Endothelial cell of umbilical vein (primary cell): ENCODE measurements at regions not wholly inside any gene's neighbourhood (a gene's known extent, or its start where the extent isn't known, plus 50 kb on each side); places are given as distances from the start of the nearest gene placed in this dataset.

Source experiments
- BruUV-seq: library from RNA; stranded (reverse); fragments of 400-500 nt; replicated peaks from 2 replicates; lab custom pipeline; 2021; lab: Mats Ljungman, UMichigan
- CTCF ChIA-PET: fragments of 300-600, 350-600 bp; sonication (Branson Sonifier 250); formaldehyde crosslinking; loops from one replicate; lab custom pipeline; 2021; ENCODE audit warnings: antibody characterized with exemption, inconsistent platforms; lab: Charles Lee
- POLR2A ChIA-PET: fragments of 300-600, 350-600 bp; sonication (Branson Sonifier 250); formaldehyde crosslinking; loops from one replicate; lab custom pipeline; 2021; ENCODE audit warnings: antibody characterized with exemption, inconsistent platforms; lab: Charles Lee
- DNase-seq: peaks from one replicate; pipeline ENCODE4 v3.0.0-alpha.2; 2011; ENCODE audit warnings: low read depth, low spot score
- FAIRE-seq: peaks from 2 replicates; lab custom pipeline; 2011; peaks lifted over from hg19 to GRCh38; lab: Jason Lieb, UNC
- H2AFZ ChIP-seq: 2 replicates; pipeline ENCODE4 v1.6.0; 2012; ENCODE audit warnings: low read depth, low read length, control low read depth, inconsistent platforms
- H3K27ac ChIP-seq: 2 replicates; pipeline ENCODE4 v1.5.1; 2011; ENCODE audit warnings: low read depth, mild to moderate bottlenecking, control low read depth, low read length, moderate library complexity; ENCODE audit not compliant: insufficient read depth
- H3K27me3 ChIP-seq, 2 experiments: 2 replicates each; pipeline versions ENCODE4 v1.6.0 to v1.6.1; 2011; ENCODE audit warnings: low read length in 2 of 2, mixed read lengths in 1 of 2; ENCODE audit not compliant: control insufficient read depth in 2 of 2, insufficient read depth in 2 of 2
- H3K36me3 ChIP-seq, 2 experiments: 2 replicates in 1 of 2; 3 replicates in 1 of 2; pipeline ENCODE4 v1.5.1; 2011; ENCODE audit warnings: low read length in 2 of 2, mild to moderate bottlenecking in 1 of 2, moderate library complexity in 1 of 2; ENCODE audit not compliant: control insufficient read depth in 2 of 2, insufficient read depth in 2 of 2; ENCODE audit errors: extremely low read depth in 1 of 2
- H3K4me1 ChIP-seq: 3 replicates; pipeline ENCODE4 v1.5.1; 2011; ENCODE audit warnings: mild to moderate bottlenecking, low read length; ENCODE audit not compliant: control insufficient read depth, insufficient read depth; ENCODE audit errors: extremely low read depth
- H3K4me2 ChIP-seq: 2 replicates; pipeline ENCODE4 v1.6.1; 2011; ENCODE audit warnings: low read length, control low read depth, mixed read lengths; ENCODE audit not compliant: insufficient read depth
- H3K4me3 ChIP-seq, 3 experiments: fragments of 200-600 bp in 1 of 3; sonication (generic), shearing (Covaris generic) in 1 of 3; replicated peaks in 1 of 3; 2 replicates each; pipeline ENCODE4 v1.5.1; 2011 to 2016; ENCODE audit warnings: control low read depth in 3 of 3, low read length in 3 of 3, mild to moderate bottlenecking in 2 of 3, inconsistent platforms in 1 of 3, low read depth in 1 of 3, moderate library complexity in 1 of 3; ENCODE audit not compliant: insufficient read depth in 1 of 3
- H3K79me2 ChIP-seq: 2 replicates; pipeline ENCODE4 v1.6.0; 2012; ENCODE audit warnings: low read length, inconsistent platforms; ENCODE audit not compliant: control insufficient read depth, insufficient read depth
- H3K9ac ChIP-seq: replicated peaks from 2 replicates; pipeline ENCODE3; 2011; ENCODE audit warnings: low read length, control low read depth; ENCODE audit not compliant: insufficient read depth; ENCODE audit errors: extremely low read depth
- H3K9me1 ChIP-seq: replicated peaks from 3 replicates; pipeline ENCODE4 v1.6.0; 2011; ENCODE audit warnings: mild to moderate bottlenecking, low read length; ENCODE audit not compliant: control insufficient read depth, insufficient read depth; ENCODE audit errors: extremely low read depth
- H3K9me3 ChIP-seq: replicated peaks from 2 replicates; pipeline ENCODE4 v1.5.1; 2012; ENCODE audit warnings: low read length, inconsistent platforms; ENCODE audit not compliant: control insufficient read depth, insufficient read depth
- H4K20me1 ChIP-seq: replicated peaks from 2 replicates; pipeline ENCODE3; 2011; ENCODE audit warnings: mild to moderate bottlenecking, low read length; ENCODE audit not compliant: control insufficient read depth, insufficient read depth; ENCODE audit errors: extremely low read depth
- EZH2 ChIP-seq: IDR thresholded peaks from 2 replicates; pipeline ENCODE4 v1.6.1; 2012; ENCODE audit warnings: borderline replicate concordance, low read depth, mild to moderate bottlenecking, moderate library complexity, low read length, inconsistent platforms; ENCODE audit not compliant: severe bottlenecking
- GATA2 ChIP-seq: IDR thresholded peaks from 2 replicates; pipeline ENCODE4 v1.7.0; 2011; ENCODE audit warnings: low read depth, mild to moderate bottlenecking, moderate library complexity, mixed read lengths, low read length; ENCODE audit not compliant: insufficient read length, insufficient read depth
- JUN ChIP-seq: IDR thresholded peaks from 2 replicates; pipeline ENCODE4 v1.6.1; 2011; ENCODE audit warnings: borderline replicate concordance, low read depth; ENCODE audit not compliant: insufficient read length, insufficient read depth
- MYC ChIP-seq: IDR thresholded peaks from one replicate; pipeline ENCODE4 v1.6.1; 2011; ENCODE audit warnings: mild to moderate bottlenecking, low read depth, low read length
- dilution Hi-C: fragments of 300-500 bp; cut with MboI; formaldehyde crosslinking; loops from one replicate; pipeline ENCODE4 v1.15.0; 2019; ENCODE audit warnings: low sequenced_read_pairs; ENCODE audit not compliant: extremely low pct_ligation_motif_present
- intact Hi-C: fragments of 100-400 bp; cut with micrococcal nuclease; formaldehyde crosslinking; loops from one replicate; pipeline ENCODE4 v1.10.0; 2022
- TF ChIP-seq, protein P1 (sequence below), 2 donors: IDR thresholded peaks; 1 replicate in 1 of 2; 2 replicates in 1 of 2; pipeline ENCODE4 v1.5.1; 2011; ENCODE audit warnings: low read length in 2 of 2, mild to moderate bottlenecking in 2 of 2, moderate library complexity in 2 of 2, control low read depth in 1 of 2, inconsistent platforms in 1 of 2, low read depth in 1 of 2; ENCODE audit not compliant: insufficient read depth in 1 of 2; ENCODE audit errors: extremely low read depth in 1 of 2

DNA sequence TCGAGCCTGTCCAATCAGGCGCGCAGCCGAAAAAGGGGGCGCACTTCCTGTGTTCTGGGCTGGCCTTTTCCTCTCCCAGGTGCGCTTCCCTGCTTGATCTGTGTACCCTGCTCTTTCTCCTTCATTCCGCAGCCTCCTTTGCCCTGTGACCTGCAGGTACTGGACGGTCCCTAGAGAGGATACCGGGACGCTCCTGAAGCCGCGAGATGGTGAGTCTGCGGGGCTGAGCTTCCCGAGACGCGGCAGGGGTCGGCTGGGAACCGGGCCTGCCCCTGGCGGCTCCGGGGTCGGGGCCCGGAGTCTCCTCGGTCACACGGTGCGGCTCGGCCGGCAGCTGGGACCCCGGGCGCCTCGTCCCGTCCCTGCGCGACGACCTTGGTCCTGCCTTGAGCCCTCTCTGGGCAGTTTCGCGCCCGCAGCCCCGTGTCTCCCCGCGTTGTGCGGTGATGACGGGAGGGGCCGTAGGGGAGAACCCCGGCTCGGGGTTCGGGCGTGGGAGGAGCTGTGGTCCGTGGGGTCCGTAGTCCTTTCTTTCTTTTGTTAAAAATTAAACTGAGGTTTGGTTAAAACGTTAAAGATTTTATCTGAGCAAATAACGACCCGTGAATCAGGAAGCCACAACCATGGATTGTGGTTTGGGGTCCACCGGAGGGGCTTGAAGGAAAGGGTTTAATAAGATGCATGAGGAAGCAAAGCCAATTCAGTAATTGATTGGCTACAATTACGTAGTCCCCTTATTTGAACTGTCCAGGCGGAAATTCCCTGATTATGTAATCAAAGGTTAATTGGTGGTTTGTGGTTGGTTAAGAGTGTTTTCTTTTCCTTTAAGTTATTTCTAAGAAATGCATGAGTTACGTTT is 172.8 kb upstream of the ZNF267 start:
- dilution Hi-C loops: no loop called here
- no peaks in the 10 kb centered on the region for H3K9me3 ChIP-seq
- DNase-seq (no peak), FAIRE-seq (no peak)
- H3K27ac ChIP-seq: no peak overlapping the region
- CTCF ChIA-PET: interaction anchor here (1.4 kb wide), 1 partner anchor 10 kb away, joined by 3 read pairs; no protein-coding TSS in a partner anchor
- intact Hi-C loops: loop anchor here (1.0 kb wide), 1 partner anchor 13 kb away; a partner anchor contains a TSS
- H4K20me1 ChIP-seq: no peaks in the 10 kb centered on the region
- peak overlapping the region; percentile 35 for H2AFZ ChIP-seq
- no peaks in the 10 kb centered on the region for H3K4me1 ChIP-seq
- H3K4me3 ChIP-seq: peak overlapping the region in 2 of 3 experiments; percentile 1 to 33
- no peak overlapping the region for H3K4me2 ChIP-seq
- H3K36me3 ChIP-seq: no peaks in the 10 kb centered on the region
- no peak overlapping the region for H3K9ac ChIP-seq
- POLR2A ChIA-PET: no interaction called here
- H3K79me2 ChIP-seq: no peaks in the 10 kb centered on the region
- BruUV-seq: TSS peak; percentile 30
- H3K9me1 ChIP-seq: no peaks in the 10 kb centered on the region
- peaks cover 11% of the 10 kb centered on the region in 2 experiments for H3K27me3 ChIP-seq
- no peak for TF ChIP-seq JUN
- peak; percentile 41 for TF ChIP-seq EZH2
- TF ChIP-seq, protein P1, sequence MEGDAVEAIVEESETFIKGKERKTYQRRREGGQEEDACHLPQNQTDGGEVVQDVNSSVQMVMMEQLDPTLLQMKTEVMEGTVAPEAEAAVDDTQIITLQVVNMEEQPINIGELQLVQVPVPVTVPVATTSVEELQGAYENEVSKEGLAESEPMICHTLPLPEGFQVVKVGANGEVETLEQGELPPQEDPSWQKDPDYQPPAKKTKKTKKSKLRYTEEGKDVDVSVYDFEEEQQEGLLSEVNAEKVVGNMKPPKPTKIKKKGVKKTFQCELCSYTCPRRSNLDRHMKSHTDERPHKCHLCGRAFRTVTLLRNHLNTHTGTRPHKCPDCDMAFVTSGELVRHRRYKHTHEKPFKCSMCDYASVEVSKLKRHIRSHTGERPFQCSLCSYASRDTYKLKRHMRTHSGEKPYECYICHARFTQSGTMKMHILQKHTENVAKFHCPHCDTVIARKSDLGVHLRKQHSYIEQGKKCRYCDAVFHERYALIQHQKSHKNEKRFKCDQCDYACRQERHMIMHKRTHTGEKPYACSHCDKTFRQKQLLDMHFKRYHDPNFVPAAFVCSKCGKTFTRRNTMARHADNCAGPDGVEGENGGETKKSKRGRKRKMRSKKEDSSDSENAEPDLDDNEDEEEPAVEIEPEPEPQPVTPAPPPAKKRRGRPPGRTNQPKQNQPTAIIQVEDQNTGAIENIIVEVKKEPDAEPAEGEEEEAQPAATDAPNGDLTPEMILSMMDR (IDR thresholded peaks at IDR 0.05; ENCODE audit: extremely low read depth in 1 of 2, insufficient read depth in 1 of 2, low read depth in 1 of 2, low read length in 2 of 2): no peak
- no peak for TF ChIP-seq GATA2
- no peak for TF ChIP-seq MYC
